ENCODE measurements at regions not wholly inside any gene's neighbourhood (a gene's known extent, or its start where the extent isn't known, plus 50 kb on each side); places are given as distances from the start of the nearest gene placed in this dataset.
"Not testable (repeated sequence)": the region's sequence is repeated elsewhere in the genome, so short reads cannot be mapped to it uniquely, and the experiment has no call there.

DNA sequence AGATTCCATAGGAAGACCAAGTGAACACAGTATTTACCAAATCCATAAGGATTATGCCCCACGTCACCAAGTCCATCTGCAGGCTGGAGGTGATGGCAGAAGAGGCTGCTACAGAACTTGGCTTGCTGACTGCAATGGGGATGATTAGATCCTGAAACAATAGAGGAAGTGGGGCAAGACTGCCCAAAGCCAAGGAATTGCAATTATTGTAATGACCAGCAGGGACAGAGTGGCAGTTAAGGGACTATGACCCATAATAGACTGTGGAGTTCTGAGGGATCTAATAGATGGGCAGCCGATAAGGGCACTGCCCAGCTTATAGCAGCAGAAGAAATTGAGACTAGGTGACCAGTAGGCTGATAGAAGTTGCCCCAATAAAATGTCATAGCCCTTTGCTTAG, 108.4 kb downstream of the MINAR1 start:
- peak; percentile 79 for DNase-seq

DNA sequence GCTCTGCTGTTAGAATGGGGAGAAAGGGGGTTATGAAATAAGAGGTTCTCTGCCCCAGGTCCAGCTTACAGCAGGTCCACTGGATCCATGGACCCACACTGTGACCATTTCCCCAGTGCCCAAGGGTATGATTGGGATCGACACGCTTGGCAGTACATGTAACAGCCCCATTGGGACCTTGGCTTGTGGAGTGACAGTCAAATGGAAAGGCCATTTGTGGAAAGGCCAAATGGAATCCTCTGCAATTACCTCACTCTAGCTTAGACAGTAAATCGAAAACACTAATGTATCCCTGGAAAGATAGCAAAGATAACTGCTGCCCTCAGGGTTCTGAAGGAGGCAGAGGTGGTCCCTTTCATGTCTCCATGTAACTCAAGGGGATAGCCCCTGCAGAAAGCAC, 109.1 kb downstream of the MINAR1 start:
- no peak for DNase-seq

DNA sequence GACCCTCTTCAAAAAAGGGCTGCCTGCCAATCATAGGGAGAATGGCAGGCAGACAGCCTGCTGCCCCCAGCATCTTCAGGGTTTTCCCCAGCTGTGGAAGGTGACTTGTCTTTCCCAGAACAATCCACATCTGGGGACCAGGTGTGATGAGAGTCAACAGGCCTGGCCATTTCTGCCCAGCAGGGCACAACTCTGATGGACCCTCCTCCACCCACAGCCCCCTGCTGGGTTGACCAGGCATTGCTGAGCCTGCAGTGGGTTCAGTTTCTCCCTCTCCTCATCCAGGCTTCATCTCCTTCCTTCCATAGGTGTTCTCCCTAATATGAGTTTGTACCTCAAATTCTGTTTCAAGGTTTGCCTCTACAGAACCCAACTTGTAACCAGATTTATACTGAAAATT, 111.0 kb downstream of the MINAR1 start:
- DNase-seq, result no peak

DNA sequence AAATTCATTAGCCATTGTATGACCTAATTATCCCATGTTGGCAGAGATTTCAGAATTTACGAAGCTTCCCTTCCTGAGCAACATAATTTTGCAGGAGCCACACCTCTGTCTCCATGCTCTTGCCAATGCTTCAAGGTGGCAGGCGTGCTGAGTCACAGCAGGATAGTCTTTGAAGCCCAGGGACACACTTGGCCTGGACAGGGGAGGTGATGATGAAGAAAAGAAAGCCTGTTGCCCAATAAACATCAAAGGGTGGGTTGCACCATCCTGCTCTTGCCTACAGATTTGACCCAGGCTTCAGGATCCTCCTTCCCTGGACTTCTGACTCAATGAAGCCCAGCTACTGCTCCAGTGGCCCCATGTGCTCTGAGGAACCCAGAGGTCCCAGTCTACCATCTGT, 117.1 kb downstream of the MINAR1 start:
- DNase-seq, result no peak

DNA sequence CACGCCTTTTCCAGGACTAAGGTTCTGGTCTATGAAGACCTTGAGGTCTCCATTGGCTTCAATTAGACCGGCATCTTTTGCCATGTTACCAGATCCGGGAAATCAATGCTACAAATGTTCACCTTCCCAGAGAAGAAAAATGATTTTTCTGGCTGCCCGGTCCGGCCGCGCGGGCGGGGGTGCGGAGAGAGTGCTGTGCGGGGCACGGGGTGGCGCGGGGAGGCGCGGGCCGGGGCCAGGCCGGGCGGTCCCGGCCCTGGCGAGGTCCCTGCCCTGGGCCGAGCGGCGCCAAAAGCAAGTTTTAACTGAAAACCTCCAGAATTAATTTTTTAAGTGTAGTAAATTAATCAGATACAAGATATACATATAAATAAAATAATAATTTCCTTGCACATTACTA, 128.2 kb downstream of the MINAR1 start:
- no peak for DNase-seq

DNA sequence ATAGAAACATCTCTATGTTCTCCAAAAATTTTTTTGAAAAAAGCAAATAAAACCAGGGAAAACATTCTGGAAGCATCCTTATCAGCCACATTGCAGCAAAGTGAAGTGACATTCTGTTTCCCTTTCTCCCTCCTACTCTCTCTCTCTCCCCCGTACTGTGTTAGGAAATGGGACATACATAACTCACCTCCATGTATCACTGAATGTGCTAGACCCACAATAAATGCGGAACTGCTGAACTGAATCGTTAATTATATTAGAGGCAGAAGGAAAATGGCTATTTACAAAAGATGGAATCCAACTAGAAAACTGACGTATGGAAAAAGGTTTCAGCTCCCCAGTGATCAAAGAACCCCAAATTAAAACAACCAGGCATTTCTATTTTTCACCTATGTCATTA, 129.8 kb downstream of the MINAR1 start:
- no peak for DNase-seq

DNA sequence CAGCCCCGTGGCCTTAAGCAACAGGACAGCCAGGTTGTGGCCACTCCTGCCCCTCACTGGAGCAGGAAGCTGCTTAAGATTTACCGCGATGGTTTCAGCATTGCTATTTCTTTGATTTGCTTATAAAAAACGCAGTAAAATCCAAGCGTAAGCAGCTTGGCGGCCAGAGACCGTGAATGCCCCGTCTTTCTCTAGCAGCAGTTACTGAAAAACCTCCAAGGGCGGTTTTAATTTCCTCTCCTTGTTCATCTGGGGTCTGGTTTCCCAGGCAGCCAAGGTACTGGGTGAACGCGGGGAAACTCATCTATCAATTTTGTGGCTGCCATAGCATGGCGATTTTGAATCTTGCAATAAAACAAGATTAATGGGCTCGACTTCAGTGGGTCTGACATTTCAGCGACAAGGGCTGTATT, 130.3 kb downstream of the MINAR1 start:
- no peak for DNase-seq

DNA sequence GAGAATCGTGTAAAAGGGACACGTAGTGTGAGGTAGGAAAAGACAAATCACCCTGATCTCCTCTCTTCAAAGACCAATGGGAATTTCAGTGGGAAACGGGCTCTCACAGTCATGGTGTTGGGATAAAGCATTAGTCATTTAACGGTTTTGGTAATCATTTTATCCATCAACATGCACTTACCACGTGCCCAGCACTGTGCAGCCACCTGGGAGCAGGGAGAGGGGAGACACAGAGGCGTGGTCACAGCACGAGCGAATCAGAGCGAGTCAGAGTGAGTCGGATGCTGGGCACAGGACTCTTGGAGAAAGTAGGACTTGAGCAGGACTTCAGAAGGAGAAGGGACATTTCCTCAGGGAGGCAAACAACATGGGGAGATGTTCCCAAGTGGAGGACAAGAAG, 130.8 kb downstream of the MINAR1 start:
- DNase-seq, result no peak

DNA sequence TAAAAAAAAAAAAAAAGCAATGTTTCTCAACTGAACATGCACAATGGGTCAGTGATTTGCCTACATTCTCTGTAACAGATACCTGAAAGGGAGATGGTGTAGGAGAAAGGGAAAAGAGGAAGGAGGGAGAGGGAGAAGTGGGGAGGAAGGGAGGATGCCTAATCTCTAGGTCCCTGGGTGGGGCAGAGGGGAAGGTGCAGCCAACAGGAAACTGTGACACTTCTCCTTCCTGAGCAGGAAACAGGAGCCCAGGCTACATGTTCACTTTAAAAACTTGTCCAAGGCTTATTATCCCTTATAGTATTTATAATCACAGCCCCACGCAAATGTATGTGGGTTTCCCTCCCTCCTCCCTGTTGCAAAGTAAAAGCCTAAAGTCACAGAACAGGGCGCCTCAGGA, 137.9 kb downstream of the MINAR1 start:
- no peak for DNase-seq

DNA sequence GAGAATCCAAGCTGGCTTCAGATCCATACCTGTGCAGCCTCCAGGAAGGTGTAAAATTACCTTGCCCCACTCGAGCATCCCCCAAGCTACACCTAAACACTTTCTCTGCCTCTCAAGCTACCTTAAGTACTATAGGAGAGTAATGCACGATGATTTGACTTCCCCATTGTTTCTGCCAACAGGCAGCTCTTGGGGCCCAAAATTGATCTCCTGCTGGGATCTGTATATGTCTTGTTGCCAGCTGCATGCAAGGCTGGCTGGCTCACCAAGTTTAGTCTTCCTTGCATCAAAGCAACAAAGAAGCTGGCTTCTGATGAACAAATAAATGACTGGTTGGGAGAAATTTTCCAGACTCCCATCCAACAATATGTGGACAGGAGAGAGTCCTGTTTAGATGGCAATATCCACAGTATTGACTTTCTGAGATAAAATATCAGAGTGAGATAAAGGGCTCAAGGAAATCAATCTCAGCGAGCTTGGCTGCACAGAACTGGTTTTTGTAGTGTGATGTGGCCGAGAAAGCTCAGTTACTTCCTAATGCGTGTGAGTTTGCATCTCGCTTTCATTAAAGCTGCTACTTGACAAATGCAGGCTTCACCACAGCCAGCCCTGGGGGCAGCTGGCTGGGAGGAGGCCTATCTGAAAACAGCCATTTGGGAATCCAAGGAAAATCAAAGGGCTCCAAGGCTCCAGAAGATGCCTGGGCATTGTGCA, 140.7 kb downstream of the MINAR1 start:
- DNase-seq, result no peak

DNA sequence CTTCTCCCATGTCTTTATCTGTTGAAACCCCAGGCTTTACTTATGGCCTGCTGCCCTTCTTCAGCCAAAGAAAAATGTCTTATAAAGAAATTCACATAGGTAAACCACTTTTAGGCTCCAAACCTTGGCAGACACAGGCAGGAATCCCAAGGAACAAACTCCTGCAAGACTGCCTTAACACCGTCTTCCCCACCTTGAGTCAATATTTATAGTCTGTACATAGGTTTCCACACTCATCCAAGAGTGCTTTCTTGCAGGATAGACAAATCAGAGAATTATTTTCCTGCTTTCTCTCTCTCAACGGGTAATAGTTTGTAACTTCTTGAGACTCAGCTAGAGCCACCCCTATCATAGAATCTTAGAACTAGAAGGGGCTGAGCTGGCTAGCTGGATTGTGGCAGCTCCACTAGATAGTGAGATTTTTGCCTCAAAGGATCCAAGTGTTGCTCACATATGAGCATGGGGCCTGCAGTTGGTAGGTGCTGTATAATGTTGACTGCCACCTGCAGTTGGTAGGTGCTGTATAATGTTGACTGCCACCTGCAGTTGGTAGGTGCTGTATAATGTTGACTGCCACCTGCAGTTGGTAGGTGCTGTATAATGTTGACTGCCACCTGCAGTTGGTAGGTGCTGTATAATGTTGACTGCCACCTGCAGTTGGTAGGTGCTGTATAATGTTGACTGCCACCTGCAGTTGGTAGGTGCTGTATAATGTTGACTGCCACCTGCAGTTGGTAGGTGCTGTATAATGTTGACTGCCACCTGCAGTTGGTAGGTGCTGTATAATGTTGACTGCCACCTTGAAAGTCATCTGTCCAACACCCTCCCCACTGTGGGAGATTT, 142.5 kb downstream of the MINAR1 start:
- not testable (repeated sequence) for DNase-seq

DNA sequence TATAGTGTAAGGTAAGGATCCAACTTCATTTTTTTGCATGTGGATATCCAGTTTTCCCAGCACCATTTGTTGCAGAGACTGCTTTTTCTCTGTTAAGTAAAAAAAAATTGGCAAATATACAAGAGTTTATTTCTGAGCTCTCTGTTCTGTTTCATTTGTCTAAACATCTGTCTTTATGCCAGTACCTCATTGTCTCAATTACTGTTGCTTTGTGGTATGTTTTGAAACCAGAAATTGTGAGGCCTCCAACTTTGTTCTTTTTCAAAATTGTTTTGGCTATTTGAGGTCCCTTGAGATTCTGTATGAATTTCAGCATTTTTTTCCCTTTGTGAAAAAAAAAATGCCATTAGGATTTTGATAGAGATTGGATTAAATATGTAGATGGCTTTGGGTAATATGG, 150.5 kb downstream of the MINAR1 start:
- no peak for DNase-seq

DNA sequence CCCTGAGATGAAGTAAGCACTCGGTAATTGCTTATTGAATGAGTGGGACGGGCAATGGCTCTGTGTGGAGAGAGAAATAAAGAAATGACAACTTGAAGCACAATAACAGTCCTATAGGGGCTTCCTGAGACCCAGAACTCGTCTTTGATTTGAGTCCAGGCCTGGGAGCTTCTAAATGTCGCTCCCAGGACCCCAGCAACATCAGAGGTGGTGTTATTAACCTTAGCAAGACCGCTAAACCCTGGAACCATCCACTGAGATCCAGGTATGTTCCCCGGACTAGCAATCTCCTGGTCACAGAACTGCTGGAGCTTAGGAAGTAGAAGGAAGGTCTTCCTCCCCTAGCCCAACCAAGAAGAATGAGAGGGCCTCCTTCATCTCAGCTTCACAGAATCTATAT, 160.0 kb downstream of the MINAR1 start:
- DNase-seq, result no peak

DNA sequence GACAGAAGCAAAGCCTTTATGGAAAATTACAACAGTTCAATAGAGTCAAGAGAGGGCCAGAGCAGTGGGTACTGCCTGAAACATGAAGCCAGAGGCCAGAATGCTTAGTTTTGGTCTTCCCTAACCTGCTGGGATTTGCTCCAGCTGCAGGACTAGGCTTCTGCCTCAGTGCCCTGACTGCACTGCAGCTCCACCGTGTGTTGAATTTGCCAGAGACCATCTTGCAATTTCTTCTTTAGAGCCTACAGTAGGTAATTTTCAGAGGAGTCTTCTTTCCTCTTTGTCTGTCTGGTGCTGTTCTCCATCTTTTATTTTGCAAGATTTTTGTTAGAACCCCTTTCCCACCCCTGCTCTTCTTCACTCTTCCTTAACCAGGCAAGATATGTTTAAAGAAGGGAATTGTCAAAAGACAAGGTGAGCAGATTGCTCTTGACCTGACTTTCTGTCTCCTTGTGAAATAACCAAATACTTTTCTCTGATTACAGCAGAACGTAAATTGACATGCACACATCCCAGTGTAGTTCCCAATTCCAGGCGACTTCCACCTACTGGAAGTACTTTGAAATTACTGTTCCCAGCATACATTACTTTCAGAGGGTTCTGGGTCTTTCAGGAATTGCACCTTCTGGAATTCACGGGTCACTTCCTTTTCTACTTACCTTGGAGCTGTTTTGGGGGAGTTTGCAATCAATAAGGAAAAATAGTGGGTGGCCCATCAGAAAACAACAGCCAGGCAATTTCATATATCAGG, 161.2 kb downstream of the MINAR1 start:
- peak; percentile 42 for DNase-seq

DNA sequence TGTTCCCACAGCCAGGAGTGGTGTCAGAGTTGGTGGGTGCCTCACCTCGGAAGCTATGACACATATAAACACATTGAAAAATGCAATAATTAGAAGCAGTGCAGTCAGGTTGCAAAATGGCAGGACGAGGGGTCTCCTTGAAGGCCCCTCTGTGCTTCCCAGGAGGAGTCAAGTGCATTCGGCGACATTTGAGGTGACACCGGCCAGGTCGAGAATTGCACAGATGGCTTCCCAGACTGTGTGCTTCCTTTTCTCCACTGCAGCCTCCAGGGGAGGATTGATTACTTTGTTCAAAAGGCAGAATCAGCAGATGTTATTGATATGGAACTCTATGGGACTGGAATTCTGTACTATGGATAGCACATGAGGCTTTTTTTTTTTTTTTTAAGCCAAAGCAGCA, 163.2 kb downstream of the MINAR1 start:
- no peak for DNase-seq

DNA sequence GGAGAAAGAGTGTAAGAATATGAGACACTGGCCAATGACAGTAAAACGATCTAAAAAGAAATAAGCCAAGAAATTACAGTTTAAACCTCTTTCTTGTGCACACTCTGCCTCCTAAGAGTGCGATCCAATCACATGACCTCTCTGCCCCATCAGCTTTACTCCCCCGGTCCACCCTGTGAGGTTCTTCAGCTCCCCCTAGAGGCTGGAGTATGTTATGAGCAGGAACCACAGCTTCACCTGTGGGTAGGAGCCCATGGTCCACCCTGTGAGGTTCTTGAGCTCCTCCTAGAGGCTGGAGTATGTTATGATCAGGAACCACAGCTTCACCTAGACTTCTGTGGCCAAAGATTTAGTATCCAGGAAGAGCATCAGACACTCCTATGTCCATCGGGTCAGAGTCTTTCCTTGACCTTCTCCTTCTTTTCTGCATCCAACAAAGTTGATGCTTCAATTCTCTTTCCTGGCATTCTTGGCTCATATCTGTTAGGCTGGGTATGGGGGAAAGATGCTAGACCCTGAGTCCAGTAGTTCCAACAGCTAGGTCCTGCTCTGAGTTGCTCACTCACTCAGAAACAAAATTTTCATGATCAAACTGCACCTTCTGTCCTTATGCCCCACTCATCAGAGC, 164.0 kb downstream of the MINAR1 start:
- DNase-seq, result peak; percentile 96

DNA sequence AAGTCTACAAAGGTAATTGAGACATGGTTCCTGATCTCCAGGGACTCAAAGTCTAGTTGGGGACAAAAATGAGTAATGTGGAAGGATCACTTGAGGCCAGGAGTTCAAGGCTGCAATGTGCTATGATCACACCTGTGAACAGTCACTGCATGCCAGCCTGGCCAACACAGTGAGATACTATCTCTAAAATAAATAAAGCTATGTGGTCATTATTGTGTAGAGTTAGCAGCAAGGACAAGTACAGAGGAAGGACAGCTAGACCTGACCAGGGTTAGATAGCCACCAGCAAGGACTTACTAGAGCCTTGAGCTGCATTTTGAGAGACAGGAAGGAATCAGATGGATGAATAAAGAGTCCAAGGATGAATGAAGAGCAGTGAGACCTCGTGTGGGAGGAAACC, 166.5 kb downstream of the MINAR1 start:
- no peak for DNase-seq

DNA sequence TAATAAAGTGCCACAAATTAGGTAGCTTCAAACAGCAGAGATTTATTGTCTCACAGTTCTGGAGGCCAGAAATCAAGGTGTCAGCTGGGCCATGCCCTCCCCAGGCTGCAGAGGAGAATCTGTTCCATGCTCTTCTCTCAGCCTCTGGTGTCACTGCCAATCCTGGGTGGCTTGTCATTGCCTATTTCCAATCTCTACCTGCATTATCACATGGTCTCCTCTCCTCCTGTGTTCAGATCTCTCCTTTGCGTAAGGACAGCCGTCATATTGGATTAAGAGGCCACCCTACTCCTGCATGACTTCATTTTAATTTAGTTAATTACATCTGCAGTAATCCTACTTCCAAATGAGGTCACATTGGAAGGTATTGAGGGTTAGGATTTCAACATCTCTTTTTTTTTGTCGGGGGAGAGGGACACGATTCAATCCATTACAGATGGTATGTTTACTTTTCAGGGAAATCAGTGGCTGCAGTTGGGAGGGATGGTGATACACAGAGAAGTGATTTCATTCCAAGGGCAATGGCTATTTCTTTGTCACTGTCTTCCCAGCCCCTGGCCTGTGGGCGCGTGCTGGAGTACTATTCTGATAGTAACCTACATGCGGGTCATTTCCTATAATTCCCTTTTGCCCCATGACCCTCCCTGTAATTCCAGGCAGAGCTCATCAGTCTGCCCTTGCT, 169.4 kb downstream of the MINAR1 start:
- no peak for DNase-seq

DNA sequence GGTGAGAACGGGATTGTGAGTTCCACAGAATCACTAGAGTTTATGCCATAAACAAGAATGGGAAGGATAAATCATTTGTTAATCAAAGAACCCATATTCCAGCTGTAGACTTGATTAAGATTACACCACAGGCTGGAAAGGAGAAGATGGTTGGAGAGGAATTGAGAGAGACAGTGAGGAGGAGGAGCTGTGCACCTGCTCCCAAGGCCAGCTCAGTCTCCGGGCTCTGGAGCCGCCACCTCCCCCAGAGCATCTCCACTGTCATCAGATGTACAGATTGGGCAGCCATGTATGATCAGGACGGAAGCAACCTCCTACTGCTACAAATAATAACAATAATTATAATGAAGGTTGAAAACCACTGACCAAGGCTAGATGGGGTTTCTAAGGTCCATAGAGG, 170.0 kb downstream of the MINAR1 start:
- no peak for DNase-seq

DNA sequence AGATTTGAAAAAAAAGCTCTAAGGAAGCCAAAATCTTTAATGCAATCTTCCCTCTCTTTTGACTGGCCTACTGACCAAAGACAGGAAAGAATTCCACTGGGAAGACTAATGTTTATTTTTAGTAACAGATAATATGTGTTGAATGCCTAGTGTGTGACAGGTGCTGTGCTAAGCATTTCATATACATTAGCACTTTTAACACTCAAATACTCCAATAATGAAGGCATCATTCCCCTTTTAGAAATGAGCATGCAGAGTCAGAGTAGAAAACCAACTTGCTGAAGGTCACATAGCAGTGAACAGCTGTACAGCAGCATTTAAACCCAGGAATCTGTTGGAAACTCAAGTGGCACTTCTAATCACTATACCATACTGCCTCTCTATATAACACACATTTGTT, 170.6 kb downstream of the MINAR1 start:
- no peak for DNase-seq

DNA sequence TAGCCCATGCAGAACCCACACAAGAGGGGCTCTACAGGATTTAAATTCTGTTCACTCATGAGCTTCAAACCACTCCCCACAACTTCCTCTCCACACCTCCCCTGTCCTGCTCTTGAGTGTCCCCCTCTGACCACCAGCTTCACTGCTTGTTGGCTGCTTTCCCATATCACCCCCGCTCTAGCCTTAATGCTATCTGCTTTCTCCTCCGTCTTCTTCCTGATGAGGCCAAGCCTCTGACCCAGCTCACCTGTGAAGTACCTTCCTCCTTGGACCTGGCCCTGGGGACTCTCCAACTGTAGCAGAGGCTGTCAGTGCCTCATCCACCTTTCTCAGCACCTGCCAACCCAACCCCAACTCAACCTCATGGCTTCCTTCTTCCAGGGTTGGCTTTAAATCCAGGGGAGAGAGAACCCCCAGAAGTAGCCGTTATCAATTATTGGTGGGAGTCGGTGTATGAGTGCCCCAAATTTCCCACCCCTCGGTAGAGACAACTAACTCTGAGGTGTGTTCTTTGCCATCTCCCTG, 174.8 kb downstream of the MINAR1 start:
- DNase-seq, result no peak

DNA sequence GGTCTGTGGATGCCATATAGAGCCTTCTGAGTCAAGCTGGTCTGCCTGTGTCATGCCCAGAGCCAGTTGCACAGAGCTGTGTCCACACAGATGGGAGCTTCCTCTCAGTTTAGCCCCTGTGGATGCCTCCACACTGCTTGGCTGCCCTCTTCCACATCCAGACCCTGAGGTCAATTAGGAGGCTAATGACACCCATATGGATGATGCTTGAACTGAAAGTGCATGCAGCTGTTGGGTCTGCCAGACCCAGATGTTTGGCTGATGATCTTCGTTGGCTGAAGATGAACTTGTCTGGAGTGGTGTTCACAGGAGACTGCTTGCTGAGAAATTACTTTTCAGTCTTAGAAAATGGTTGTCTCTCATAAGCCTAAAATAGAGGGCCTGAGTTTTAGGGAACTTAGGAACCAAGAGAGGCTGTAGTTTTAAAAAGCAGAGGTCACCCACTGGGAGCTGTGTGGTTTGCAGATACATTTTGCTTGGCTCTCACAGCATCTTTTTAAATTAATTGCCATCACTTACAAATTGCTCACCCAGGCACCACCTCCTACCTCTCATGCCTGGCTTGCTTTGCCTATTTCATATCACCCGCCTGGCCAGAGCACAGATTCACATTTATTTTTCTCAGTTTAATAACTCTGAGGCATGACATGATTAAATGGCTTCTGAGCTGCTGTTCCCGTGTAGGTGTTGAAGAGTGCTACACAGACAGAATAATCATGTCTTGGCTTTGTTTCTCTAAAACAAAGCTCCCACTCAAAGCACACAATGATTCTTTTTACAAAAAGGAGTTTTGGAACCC, 176.1 kb downstream of the MINAR1 start:
- DNase-seq, result no peak

Measured in OCI-M1 (cell line).